H1 (cell line): ENCODE measurements at regions not wholly inside any gene's neighbourhood (a gene's known extent, or its start where the extent isn't known, plus 50 kb on each side); places are given as distances from the start of the nearest gene placed in this dataset.

Source experiments
- POLR2A ChIP-seq, 2 experiments: IDR thresholded peaks; 1 replicate in 1 of 2; 2 replicates in 1 of 2; pipeline ENCODE4 v1.6.1; 2011; ENCODE audit warnings: low read depth in 2 of 2, low read length in 2 of 2, mild to moderate bottlenecking in 2 of 2; ENCODE audit errors: control extremely low read depth in 1 of 2
- RNF2 ChIP-seq: fragments of 200-900, 300-1000 bp; sonication (generic); IDR thresholded peaks from 2 replicates; pipeline ENCODE4 v1.7.1; 2016; ENCODE audit warnings: borderline replicate concordance, low read depth, mild to moderate bottlenecking, antibody characterized with exemption, low read length; ENCODE audit not compliant: poor library complexity, severe bottlenecking; ENCODE audit errors: missing control alignments
- TAF1 ChIP-seq: IDR thresholded peaks from 2 replicates; pipeline ENCODE4 v1.6.1; 2011; ENCODE audit warnings: mild to moderate bottlenecking, low read depth, low read length
- TF ChIP-seq, protein P1 (sequence below), 3 experiments: IDR thresholded peaks; 1 replicate in 2 of 3; 2 replicates in 1 of 3; pipeline versions ENCODE4 v1.5.1 to v1.6.1; 2011; ENCODE audit warnings: low read length in 3 of 3, mild to moderate bottlenecking in 3 of 3, inconsistent platforms in 2 of 3, low read depth in 1 of 3, moderate library complexity in 1 of 3; ENCODE audit not compliant: insufficient read depth in 1 of 3; ENCODE audit errors: control extremely low read depth in 1 of 3
- TF ChIP-seq, protein P2 (sequence below): IDR thresholded peaks from 2 replicates; pipeline ENCODE4 v1.6.1; 2012; ENCODE audit warnings: inconsistent platforms

DNA sequence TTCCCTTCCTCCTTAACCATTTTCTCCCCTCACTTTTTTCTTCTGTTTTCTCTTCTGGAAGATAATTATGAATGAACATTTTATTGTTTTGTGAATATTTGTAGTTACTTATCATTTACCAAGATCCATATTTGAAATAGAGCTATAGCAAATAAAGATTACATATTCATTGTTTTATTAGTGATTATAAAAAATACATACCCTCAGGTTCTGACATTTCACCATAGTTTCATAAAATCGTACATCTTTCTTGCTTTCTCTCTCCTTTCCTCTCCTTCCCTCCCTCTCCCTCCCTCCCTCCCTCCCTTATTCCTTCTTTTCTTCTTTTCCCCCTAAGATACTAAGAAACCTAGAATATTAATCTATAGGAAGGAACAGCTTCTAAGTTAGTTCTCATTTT is 410.9 kb upstream of the GOLIM4 start:
- TF ChIP-seq POLR2A (IDR thresholded peaks at IDR 0.05; ENCODE audit: control extremely low read depth in 1 of 2, low read depth in 2 of 2, low read length in 2 of 2): no peak
- no peak for TF ChIP-seq RNF2
- TF ChIP-seq, protein P1, sequence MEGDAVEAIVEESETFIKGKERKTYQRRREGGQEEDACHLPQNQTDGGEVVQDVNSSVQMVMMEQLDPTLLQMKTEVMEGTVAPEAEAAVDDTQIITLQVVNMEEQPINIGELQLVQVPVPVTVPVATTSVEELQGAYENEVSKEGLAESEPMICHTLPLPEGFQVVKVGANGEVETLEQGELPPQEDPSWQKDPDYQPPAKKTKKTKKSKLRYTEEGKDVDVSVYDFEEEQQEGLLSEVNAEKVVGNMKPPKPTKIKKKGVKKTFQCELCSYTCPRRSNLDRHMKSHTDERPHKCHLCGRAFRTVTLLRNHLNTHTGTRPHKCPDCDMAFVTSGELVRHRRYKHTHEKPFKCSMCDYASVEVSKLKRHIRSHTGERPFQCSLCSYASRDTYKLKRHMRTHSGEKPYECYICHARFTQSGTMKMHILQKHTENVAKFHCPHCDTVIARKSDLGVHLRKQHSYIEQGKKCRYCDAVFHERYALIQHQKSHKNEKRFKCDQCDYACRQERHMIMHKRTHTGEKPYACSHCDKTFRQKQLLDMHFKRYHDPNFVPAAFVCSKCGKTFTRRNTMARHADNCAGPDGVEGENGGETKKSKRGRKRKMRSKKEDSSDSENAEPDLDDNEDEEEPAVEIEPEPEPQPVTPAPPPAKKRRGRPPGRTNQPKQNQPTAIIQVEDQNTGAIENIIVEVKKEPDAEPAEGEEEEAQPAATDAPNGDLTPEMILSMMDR (IDR thresholded peaks at IDR 0.05; ENCODE audit: control extremely low read depth in 1 of 3, insufficient read depth in 1 of 3, low read depth in 1 of 3, low read length in 3 of 3): no peak
- TF ChIP-seq, protein P2, sequence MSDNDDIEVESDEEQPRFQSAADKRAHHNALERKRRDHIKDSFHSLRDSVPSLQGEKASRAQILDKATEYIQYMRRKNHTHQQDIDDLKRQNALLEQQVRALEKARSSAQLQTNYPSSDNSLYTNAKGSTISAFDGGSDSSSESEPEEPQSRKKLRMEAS: no peak
- no peak for TF ChIP-seq TAF1
